K562 (cell line): ENCODE measurements at regions not wholly inside any gene's neighbourhood (a gene's known extent, or its start where the extent isn't known, plus 50 kb on each side); places are given as distances from the start of the nearest gene placed in this dataset.

Experiments used
- ATAC-seq: fragments of 200-7000 bp; cut with Tn5 transposase; 3 replicates; pipeline ENCODE4 v1.9.1; 2020; ENCODE audit warnings: moderate library complexity
- BruUV-seq: library from RNA; stranded (reverse); fragments of 400-500 nt; replicated peaks from 2 replicates; lab custom pipeline; 2021; lab: Mats Ljungman, UMichigan
- CTCF ChIA-PET: fragments of 300-600 bp; formaldehyde crosslinking; extraction: SDS; loops from one replicate; lab custom pipeline; 2021; ENCODE audit warnings: low intra/inter-chr PET ratio; lab: Yijun Ruan, JAX
- POLR2A ChIA-PET: fragments of 300-600, 350-650 bp; sonication (Branson Sonifier 250); formaldehyde crosslinking; extraction: SDS; loops from one replicate; lab custom pipeline; 2021; ENCODE audit warnings: antibody characterized with exemption, inconsistent platforms; lab: Yijun Ruan, JAX
- DNase-seq, 4 experiments: peaks; one replicate each; pipeline versions ENCODE4 v3.0.0 to v3.0.0-alpha.2; 2011 to 2018; ENCODE audit warnings: low spot score in 3 of 4, mixed read lengths in 3 of 4; ENCODE audit errors: extremely low read depth in 1 of 4
- FAIRE-seq: peaks from 2 replicates; lab custom pipeline; 2011; peaks lifted over from hg19 to GRCh38; lab: Jason Lieb, UNC
- H2AFZ ChIP-seq: 2 replicates; pipeline ENCODE4 v1.6.0; 2011; ENCODE audit warnings: low read depth, low read length, control low read depth, inconsistent platforms
- H3K27ac ChIP-seq: fragments of 200-600 bp; 3 replicates; pipeline ENCODE4 v1.8.0; 2011; ENCODE audit warnings: low read depth, mild to moderate bottlenecking, control low read depth, inconsistent platforms, low read length, moderate library complexity, mixed read lengths; ENCODE audit errors: extremely low read depth
- H3K27me3 ChIP-seq, 2 experiments: fragments of 300-600 bp in 1 of 2; 2 replicates in 1 of 2; 3 replicates in 1 of 2; pipeline versions ENCODE4 v1.6.0 to v1.8.0; 2011; ENCODE audit warnings: inconsistent platforms in 2 of 2, low read length in 2 of 2, mild to moderate bottlenecking in 1 of 2, mixed read lengths in 1 of 2, moderate library complexity in 1 of 2; ENCODE audit not compliant: control insufficient read depth in 2 of 2, insufficient read depth in 2 of 2
- H3K36me3 ChIP-seq: fragments of 300-600 bp; 3 replicates; pipeline ENCODE4 v1.8.0; 2011; ENCODE audit warnings: mild to moderate bottlenecking, low read length, inconsistent platforms; ENCODE audit not compliant: control insufficient read depth, insufficient read depth
- H3K4me1 ChIP-seq, 2 experiments: fragments of 200-600 bp in 1 of 2; replicated peaks in 1 of 2; 2 replicates in 1 of 2; 3 replicates in 1 of 2; pipeline versions ENCODE4 v1.5.1 to v1.8.0; 2011; ENCODE audit warnings: inconsistent platforms in 2 of 2, low read length in 2 of 2, mild to moderate bottlenecking in 1 of 2, mixed read lengths in 1 of 2, moderate library complexity in 1 of 2; ENCODE audit not compliant: control insufficient read depth in 2 of 2, insufficient read depth in 2 of 2
- H3K4me2 ChIP-seq: 2 replicates; pipeline ENCODE4 v1.6.1; 2011; ENCODE audit warnings: low read length, control low read depth, inconsistent platforms, mixed read lengths; ENCODE audit not compliant: insufficient read depth
- H3K4me3 ChIP-seq: fragments of 200-600 bp; sonication (generic), shearing (Covaris generic); 2 replicates; pipeline ENCODE4 v1.5.1; 2016; ENCODE audit warnings: control low read depth, inconsistent platforms
- H3K79me2 ChIP-seq: fragments of 200-600 bp; 3 replicates; pipeline ENCODE4 v1.8.0; 2011; ENCODE audit warnings: low read length, inconsistent platforms; ENCODE audit not compliant: control insufficient read depth, insufficient read depth
- H3K9ac ChIP-seq, 2 experiments: 2 replicates each; pipeline versions ENCODE4 v1.6.0 to v1.6.1; 2011; ENCODE audit warnings: low read depth in 2 of 2, low read length in 2 of 2, control low read depth in 1 of 2, inconsistent platforms in 1 of 2, mild to moderate bottlenecking in 1 of 2, mixed read lengths in 1 of 2; ENCODE audit not compliant: insufficient read depth in 1 of 2
- H3K9me1 ChIP-seq: one replicate; pipeline ENCODE4 v1.6.0; 2011; ENCODE audit warnings: inconsistent platforms, mild to moderate bottlenecking, low read length, moderate library complexity; ENCODE audit not compliant: control insufficient read depth, insufficient read depth
- H3K9me3 ChIP-seq: replicated peaks from 2 replicates; pipeline ENCODE4 v1.5.1; 2011; ENCODE audit warnings: low read depth, low read length, inconsistent platforms; ENCODE audit not compliant: control insufficient read depth, insufficient read depth
- H4K20me1 ChIP-seq: replicated peaks from 2 replicates; pipeline ENCODE4 v1.6.1; 2011; ENCODE audit warnings: low read length, inconsistent platforms, mixed read lengths; ENCODE audit not compliant: control insufficient read depth, insufficient read depth
- CC2D1A ChIP-seq: fragments of 450-650 bp; IDR thresholded peaks from 2 replicates; pipeline ENCODE4 v1.6.1; 2017; ENCODE audit warnings: mild to moderate bottlenecking
- FOXJ3 ChIP-seq: sonication (generic); formaldehyde crosslinking; IDR thresholded peaks from 2 replicates; pipeline ENCODE4 v1.4.0; 2020; ENCODE audit warnings: mild to moderate bottlenecking, missing genetic modification reagents
- HOXB6 ChIP-seq: fragments of 250-450 bp; sonication (Bioruptor Pico); IDR thresholded peaks from 2 replicates; pipeline ENCODE4 v1.5.1; 2022; ENCODE audit warnings: mild to moderate bottlenecking, borderline replicate concordance
- KLF6 ChIP-seq: fragments of 250-450 bp; sonication (Bioruptor Pico); IDR thresholded peaks from 2 replicates; pipeline ENCODE4 v1.4.0; 2020; ENCODE audit warnings: mild to moderate bottlenecking, moderate library complexity, borderline replicate concordance
- MECOM ChIP-seq: fragments of 250-450 bp; sonication (Bioruptor Pico); IDR thresholded peaks from 2 replicates; pipeline ENCODE4 v1.8.0; 2022; ENCODE audit warnings: inconsistent platforms
- NCOR1 ChIP-seq: fragments of 450-650 bp; IDR thresholded peaks from 2 replicates; pipeline ENCODE4 v1.6.1; 2016; ENCODE audit warnings: mild to moderate bottlenecking, moderate library complexity
- PML ChIP-seq: IDR thresholded peaks from 2 replicates; pipeline ENCODE4 v1.6.1; 2012; ENCODE audit warnings: low read length, inconsistent platforms
- RBBP5 ChIP-seq: fragments of 200-600 bp; sonication (generic); IDR thresholded peaks from 2 replicates; pipeline ENCODE4 v1.6.1; 2012; ENCODE audit warnings: borderline replicate concordance, mild to moderate bottlenecking, low read length, control low read depth, inconsistent platforms; ENCODE audit not compliant: insufficient read depth, poor library complexity, severe bottlenecking
- RBFOX2 ChIP-seq: fragments of 200-400 bp; formaldehyde crosslinking; IDR thresholded peaks from 2 replicates; pipeline ENCODE4 v1.6.1; 2017; ENCODE audit warnings: low read depth, mild to moderate bottlenecking, low read length, moderate library complexity
- YBX1 ChIP-seq: fragments of 450-650 bp; IDR thresholded peaks from 2 replicates; pipeline ENCODE4 v1.7.1; 2016; ENCODE audit warnings: mild to moderate bottlenecking
- ZNF239 ChIP-seq: fragments of 250-450 bp; sonication (Bioruptor Pico); IDR thresholded peaks from 2 replicates; pipeline ENCODE4 v1.4.0; 2020; ENCODE audit warnings: mild to moderate bottlenecking
- ZNF764 ChIP-seq: fragments of 250-450 bp; sonication (Bioruptor Pico); IDR thresholded peaks from 2 replicates; pipeline ENCODE4 v1.4.0; 2020; ENCODE audit warnings: low read depth, mild to moderate bottlenecking, moderate library complexity
- WGBS: fragments of 100-300 bp; shearing (Covaris generic); methylation state at CpG from one replicate; pipeline ENCODE4 v1.1.6; 2016; ENCODE audit warnings: low coverage, mixed read lengths; ENCODE audit not compliant: insufficient coverage; ENCODE audit errors: missing lambda C conversion rate; 5-methylcytosine and 5-hydroxymethylcytosine counted together
- in situ Hi-C: fragments of 300-500 bp; cut with MboI; formaldehyde crosslinking; loops from 4 replicates; pipeline ENCODE4 v1.15.0; 2018; ENCODE audit warnings: inconsistent platforms, mixed read lengths
- intact Hi-C: fragments of 100-400 bp; cut with micrococcal nuclease; formaldehyde crosslinking; loops from 2 replicates; pipeline ENCODE4 v1.14.2; 2022
- TF ChIP-seq, protein P1 (sequence below): fragments of 450-650 bp; IDR thresholded peaks from 2 replicates; pipeline ENCODE4 v1.6.1; 2016; ENCODE audit warnings: low read depth, mild to moderate bottlenecking, moderate library complexity
- TF ChIP-seq, protein P2 (sequence below): sonication (generic); formaldehyde crosslinking; IDR thresholded peaks from 2 replicates; pipeline ENCODE4 v1.8.0; 2023; ENCODE audit warnings: mild to moderate bottlenecking, missing genetic modification reagents
- TF ChIP-seq, protein P3 (sequence below): fragments of 450-650 bp; IDR thresholded peaks from 2 replicates; pipeline ENCODE4 v1.6.1; 2017; ENCODE audit warnings: antibody characterized with exemption

DNA sequence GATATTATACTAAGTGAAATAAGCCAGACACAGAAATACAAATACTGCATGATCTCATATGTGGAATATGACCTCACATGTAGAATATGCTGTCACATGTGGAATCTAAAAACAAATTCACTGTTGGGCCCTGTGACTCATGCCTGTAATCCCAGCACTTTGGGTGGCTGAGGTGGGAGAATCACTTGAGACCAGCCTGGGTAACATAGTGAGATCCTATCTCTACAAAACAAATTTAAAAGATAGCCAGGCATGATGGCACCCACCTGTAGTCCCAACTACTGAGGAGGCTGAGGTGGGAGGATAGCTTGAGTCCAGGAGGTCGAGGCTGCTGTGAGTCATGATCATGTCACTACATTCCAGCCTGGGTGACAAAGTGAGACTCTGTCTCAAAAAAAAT, 160.3 kb downstream of the PTEN start:
- TF ChIP-seq RBFOX2 (no peak), YBX1 (no peak), MECOM (CRISPR knock-in tag) (no peak), FOXJ3 (CRISPR knock-in tag) (no peak), NCOR1 (no peak)
- TF ChIP-seq, protein P1, sequence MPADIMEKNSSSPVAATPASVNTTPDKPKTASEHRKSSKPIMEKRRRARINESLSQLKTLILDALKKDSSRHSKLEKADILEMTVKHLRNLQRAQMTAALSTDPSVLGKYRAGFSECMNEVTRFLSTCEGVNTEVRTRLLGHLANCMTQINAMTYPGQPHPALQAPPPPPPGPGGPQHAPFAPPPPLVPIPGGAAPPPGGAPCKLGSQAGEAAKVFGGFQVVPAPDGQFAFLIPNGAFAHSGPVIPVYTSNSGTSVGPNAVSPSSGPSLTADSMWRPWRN, result no peak
- TF ChIP-seq, all 486 proteins: peak for 0
- H3K9me3 ChIP-seq, result no peaks in the 10 kb centered on the region
- H3K4me3 ChIP-seq, result no peak overlapping the region
- H3K36me3 ChIP-seq, result no peaks in the 10 kb centered on the region
- in situ Hi-C loops (no loop called here), intact Hi-C loops (no loop called here)
- no peak for ATAC-seq
- H4K20me1 ChIP-seq, result no peaks in the 10 kb centered on the region
- no peaks in the 10 kb centered on the region for H3K79me2 ChIP-seq
- no peak for FAIRE-seq
- no peak overlapping the region for H3K4me2 ChIP-seq
- BruUV-seq, result no TSS peak
- no peaks in the 10 kb centered on the region for H3K9me1 ChIP-seq
- H2AFZ ChIP-seq, result no peak overlapping the region
- no peak overlapping the region for H3K27ac ChIP-seq
- DNase-seq, result no peak
- ChIA-PET CTCF (no interaction called here), POLR2A (interaction anchor here (0.6 kb wide), 1 partner anchor 399 kb away, joined by 3 read pairs; no protein-coding TSS in a partner anchor)
- H3K27me3 ChIP-seq, result no peaks in the 10 kb centered on the region
- H3K9ac ChIP-seq, result no peak overlapping the region
- H3K4me1 ChIP-seq, result no peaks in the 10 kb centered on the region
- WGBS, result 11% methylated on average over 1 of the region's 1 CpG

DNA sequence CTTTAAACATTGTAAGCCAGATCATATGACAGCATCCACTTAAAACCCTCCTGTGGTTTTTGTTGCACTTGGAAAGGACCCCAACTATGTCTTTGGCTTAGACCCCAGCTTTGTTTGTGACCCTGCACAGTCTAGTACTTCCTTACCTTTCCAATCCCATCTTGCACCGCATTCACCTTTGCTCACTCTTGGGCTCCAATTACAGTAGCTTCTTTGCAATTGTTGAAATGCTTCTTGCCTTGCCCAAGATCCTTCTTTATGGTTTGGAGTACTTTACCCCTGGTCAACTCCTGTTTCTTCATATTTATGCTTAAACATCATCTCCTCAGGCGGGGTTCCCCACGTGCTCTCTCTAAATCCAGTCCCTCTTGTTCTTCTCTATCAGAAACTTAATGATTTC, 162.6 kb downstream of the PTEN start:
- POLR2A ChIA-PET, result interaction anchor here (1.2 kb wide), 1 partner anchor 10 kb away, joined by 3 read pairs; no protein-coding TSS in a partner anchor
- CTCF ChIA-PET, result no interaction called here
- in situ Hi-C loops, result no loop called here
- TF ChIP-seq CC2D1A (no peak), PML (no peak), RBBP5 (no peak), HOXB6 (no peak), KLF6 (CRISPR knock-in tag) (no peak), ZNF239 (CRISPR knock-in tag) (no peak), ZNF764 (CRISPR knock-in tag) (no peak)
- TF ChIP-seq, protein P2, sequence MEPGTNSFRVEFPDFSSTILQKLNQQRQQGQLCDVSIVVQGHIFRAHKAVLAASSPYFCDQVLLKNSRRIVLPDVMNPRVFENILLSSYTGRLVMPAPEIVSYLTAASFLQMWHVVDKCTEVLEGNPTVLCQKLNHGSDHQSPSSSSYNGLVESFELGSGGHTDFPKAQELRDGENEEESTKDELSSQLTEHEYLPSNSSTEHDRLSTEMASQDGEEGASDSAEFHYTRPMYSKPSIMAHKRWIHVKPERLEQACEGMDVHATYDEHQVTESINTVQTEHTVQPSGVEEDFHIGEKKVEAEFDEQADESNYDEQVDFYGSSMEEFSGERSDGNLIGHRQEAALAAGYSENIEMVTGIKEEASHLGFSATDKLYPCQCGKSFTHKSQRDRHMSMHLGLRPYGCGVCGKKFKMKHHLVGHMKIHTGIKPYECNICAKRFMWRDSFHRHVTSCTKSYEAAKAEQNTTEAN (CRISPR knock-in tag), result no peak
- TF ChIP-seq, protein P3, sequence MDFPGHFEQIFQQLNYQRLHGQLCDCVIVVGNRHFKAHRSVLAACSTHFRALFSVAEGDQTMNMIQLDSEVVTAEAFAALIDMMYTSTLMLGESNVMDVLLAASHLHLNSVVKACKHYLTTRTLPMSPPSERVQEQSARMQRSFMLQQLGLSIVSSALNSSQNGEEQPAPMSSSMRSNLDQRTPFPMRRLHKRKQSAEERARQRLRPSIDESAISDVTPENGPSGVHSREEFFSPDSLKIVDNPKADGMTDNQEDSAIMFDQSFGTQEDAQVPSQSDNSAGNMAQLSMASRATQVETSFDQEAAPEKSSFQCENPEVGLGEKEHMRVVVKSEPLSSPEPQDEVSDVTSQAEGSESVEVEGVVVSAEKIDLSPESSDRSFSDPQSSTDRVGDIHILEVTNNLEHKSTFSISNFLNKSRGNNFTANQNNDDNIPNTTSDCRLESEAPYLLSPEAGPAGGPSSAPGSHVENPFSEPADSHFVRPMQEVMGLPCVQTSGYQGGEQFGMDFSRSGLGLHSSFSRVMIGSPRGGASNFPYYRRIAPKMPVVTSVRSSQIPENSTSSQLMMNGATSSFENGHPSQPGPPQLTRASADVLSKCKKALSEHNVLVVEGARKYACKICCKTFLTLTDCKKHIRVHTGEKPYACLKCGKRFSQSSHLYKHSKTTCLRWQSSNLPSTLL, result no peak

More for the DNA sequence above, 162.6 kb downstream of the PTEN start:
- Histone ChIP-seq H3K79me2 (no peaks in the 10 kb centered on the region), H3K27me3 (no peaks in the 10 kb centered on the region), H3K27ac (no peak overlapping the region), H3K9me3 (no peaks in the 10 kb centered on the region), H4K20me1 (no peaks in the 10 kb centered on the region), H3K4me3 (no peak overlapping the region), H3K9me1 (no peaks in the 10 kb centered on the region), H3K36me3 (no peaks in the 10 kb centered on the region), H3K4me2 (no peak overlapping the region), H2AFZ (no peak overlapping the region), H3K4me1 (no peaks in the 10 kb centered on the region), H3K9ac (no peak overlapping the region)
- intact Hi-C loops, result no loop called here
- no TSS peak for BruUV-seq
- no peak for ATAC-seq
- DNase-seq, result no peak
- WGBS, result 13% methylated on average over 3 of the region's 3 CpGs
- no peak for FAIRE-seq
